ENCODE measurements at regions not wholly inside any gene's neighbourhood (a gene's known extent, or its start where the extent isn't known, plus 50 kb on each side); places are given as distances from the start of the nearest gene placed in this dataset.

GRCh38 chr18:78517973-78518372 lies 461.6 kb upstream of the SALL3 start:
- no peak for TF ChIP-seq HDGF (IDR thresholded peaks at IDR 0.05; ENCODE audit: borderline replicate concordance)
- no peak for TF ChIP-seq BHLHE40 (IDR thresholded peaks at IDR 0.05; ENCODE audit: borderline replicate concordance)
- no peak for TF ChIP-seq ARNT (IDR thresholded peaks at IDR 0.05)
- no peak for TF ChIP-seq SP1 (IDR thresholded peaks at IDR 0.05)
- TF ChIP-seq L3MBTL2 (conservative IDR thresholded peaks at IDR 0.05): no peak
- TF ChIP-seq FOXA1 (IDR thresholded peaks at IDR 0.05): no peak
- no peak for TF ChIP-seq ELF4 (IDR thresholded peaks at IDR 0.05)
- TF ChIP-seq NFRKB (IDR thresholded peaks at IDR 0.05): no peak
- no peak for TF ChIP-seq FOXM1 (IDR thresholded peaks at IDR 0.05; ENCODE audit: borderline replicate concordance)
